ENCODE measurements at regions not wholly inside any gene's neighbourhood (a gene's known extent, or its start where the extent isn't known, plus 50 kb on each side); places are given as distances from the start of the nearest gene placed in this dataset.
"Not testable (repeated sequence)": the region's sequence is repeated elsewhere in the genome, so short reads cannot be mapped to it uniquely, and the experiment has no call there.

DNA sequence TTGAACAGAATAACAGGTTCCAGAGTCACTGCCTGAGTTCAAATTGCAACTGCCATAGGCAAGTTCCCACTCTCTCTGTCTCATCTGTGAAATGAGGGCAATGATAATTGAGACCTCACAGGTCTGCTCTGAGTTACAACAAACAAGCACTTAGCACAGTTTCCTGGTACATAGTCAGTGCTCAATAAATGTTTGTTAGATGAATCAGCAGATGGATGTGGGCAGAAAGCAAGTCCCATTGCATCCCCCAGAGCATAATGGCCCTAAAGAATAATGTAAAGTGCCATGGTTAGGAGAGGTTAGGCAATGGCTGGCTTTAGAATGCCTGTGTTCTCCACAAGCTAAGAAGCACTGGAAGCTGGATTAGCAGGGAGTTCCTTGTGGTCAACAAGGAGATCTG, 136.5 kb upstream of the LARP1 start:
- no peak for DNase-seq

DNA sequence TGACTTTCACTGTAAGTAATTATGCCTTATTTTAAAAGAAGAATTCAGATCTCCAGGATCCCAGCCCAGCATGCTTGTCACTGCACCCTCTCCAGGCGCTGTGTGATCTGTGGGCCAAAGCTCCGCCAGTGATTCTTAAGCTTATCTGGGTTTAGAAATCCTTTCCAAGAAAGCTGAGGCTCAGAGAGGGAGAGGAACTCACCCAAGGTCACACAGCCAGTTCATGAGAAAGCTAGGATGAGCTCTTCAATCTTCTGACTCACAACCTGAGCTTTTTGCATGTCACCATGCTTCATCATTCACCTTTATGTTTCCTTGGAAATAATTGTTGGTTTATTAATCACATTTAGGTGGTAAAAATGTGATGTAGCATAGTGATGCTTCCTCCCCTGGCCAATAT, 136.6 kb upstream of the HAND1 start:
- DNase-seq, result no peak

DNA sequence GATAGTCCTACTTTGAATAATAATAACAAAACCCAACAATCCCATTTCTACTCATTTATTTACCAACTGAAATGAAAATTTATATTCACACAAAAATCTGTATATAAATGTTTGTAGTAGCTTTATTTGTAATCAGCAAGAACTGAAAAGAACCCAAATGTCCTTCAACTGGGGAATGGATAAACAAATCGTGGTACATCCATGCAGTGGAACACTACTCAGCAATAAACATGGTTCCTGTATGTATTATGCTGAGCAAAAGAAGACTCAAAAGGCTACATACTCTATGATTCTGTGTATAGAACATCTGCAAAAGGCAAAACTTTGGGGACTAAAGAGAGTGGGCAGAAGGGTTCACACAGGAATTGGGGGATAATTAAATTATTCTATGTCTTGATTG, 136.1 kb upstream of the HAND1 start:
- DNase-seq, result no peak

DNA sequence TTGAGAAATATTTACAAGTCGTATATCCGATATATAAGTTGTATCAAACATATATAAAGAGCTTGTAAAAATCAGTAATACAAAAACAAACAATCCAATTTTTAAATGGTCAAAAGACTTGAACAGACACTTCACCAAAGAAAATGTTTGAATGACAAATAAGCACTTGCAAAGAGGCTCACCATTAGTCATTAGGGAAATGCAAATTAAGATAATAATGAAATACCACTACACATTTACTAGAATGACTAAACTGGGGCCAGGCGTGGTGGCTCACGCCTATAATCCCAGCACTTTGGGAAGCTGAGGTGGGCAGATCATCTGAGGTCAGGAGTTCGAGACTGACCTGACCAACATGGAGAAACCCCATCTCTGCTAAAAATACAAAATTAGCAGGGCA, 134.6 kb upstream of the HAND1 start:
- DNase-seq, result no peak

DNA sequence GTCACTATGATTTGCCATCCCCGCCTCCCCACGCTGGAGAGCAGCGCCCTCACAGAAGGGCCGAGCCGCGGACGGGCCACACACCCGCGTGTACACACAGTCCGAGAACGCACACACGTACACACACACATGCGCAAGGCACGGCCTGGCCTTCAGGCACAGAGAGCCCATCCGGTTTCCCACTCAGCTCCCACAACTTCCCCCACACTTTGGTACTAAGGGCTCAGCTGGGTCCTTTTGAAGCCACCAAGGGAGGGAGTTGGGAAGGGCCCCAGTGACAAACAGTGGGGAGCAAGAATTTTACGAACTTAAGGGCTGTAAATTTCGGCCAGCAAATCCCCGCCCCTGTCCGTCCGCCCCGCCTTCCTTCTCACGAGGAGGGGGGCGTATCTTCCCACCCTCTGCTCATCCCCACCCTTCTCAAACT, 133.3 kb upstream of the HAND1 start:
- DNase-seq, result no peak

DNA sequence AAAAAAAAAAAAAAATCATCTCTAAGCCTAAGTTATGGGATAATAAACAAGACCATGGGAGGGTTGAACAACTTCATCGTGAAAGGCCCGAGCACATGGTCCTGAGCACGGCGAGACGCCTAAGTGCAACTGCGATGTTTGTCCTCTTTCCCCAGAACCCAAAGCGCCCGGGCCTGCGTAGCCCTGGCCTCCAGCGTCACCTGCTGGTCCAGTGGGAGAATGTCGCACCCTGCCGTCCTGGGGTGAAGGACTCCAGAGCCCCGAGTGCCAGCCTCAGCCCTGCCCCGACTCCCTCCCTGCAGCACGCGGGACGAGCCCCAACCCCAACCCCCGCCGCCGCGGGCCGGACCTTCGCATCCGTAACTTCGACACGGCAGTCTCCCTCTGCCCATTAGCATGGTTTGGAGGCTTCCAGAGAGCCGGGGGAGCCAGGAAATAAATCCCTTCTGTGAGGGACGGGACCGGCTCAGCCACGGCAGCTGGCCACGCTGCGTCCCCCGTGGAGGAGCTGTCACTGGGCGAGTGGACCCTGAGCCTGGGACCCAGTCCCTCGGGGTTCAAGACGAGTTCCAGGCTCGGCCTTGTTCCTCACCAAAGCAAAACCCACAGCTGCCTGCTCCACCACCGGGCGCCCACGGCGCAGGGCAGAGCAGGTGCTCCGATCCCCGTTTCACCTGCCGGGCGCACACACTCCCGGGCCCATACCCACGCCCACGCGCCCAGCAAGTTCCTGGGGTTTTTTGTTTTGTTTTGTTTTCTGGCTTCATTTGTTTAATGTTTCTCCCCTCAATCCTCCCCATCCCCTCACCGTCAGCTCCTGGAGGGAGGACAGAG, 132.5 kb upstream of the HAND1 start:
- peak; percentile 55 for DNase-seq

DNA sequence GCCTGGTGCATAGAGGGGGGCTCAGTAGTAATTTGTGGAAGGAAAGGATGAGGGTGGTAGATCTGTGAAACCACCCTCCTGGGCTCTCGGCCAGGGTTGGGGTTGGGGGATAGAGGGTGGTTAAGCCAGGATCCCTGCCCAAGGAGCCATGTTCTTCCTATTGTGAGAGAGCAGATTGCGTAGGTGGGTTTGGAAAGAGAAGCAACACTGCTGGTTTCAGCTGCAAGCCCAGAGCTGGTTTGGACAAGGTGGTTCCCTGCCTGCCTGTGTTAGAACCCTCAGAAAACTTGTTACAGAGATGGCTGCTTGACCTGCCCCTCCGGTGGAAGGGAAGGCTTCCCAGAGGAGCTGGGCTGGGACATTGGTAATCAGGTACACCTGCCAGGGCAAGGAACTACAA, 131.2 kb upstream of the HAND1 start:
- DNase-seq, result no peak

DNA sequence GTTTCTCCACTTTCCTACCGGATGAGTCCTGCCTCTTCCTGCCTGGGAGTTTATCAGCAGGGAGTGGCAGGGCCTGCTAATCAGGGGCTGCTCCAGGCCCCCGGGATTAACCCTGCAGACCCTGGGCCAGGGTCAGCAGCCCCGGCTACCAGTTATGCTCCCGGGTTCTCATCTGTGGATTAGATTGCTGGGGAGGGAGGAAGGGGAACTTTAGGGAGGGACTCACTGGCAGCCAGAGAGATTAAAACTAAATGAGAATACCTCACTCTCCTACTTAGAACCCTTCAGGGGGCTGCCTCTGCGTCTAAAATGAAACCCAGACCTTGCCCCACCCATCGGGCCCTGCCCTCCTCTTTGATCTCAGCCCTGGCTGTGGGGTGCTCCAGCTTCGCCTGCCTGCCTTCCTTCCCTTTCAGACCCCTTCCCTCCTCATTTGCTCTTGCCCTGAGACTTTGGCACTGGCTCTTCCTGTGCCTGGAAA, 130.5 kb upstream of the HAND1 start:
- DNase-seq, result no peak

DNA sequence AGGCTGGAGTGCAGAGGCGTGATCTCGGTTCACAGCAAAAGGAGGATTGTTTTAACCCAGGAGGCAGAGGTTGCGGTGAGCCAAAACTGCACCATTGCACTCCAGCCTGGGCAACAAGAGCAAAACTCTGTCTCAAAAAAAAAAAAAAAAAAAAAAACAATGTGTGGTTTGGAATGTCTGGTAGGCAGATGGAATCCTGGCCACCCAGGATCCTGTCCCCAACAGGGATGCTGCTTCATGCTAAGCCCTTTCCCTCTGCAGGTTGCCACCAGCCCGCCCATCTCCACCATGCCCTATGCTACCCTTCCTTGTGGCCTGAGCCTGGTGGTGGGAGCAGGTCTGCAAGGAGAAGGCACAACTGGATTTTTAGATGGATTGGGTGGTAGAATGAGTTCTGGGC, 129.7 kb upstream of the HAND1 start:
- no peak for DNase-seq

DNA sequence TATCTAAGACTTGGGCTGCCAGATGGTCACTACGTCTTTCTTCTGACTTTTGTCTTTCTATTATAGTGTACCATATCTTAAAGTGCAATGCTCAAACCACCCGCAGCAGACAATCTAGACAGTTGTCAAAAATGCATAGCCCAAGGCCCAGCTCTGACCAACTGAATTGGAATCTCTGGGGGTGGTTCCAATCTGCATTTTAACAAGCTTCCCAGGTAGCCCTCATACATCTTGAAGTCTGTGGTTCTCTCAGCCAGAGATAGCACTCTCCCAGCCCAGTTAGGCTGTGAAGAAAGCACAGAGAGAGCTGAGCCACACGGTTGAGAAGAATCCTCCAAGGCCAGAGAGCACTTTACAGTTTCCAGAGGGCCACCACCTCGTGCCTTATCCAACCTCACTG, 128.2 kb upstream of the HAND1 start:
- DNase-seq, result no peak

DNA sequence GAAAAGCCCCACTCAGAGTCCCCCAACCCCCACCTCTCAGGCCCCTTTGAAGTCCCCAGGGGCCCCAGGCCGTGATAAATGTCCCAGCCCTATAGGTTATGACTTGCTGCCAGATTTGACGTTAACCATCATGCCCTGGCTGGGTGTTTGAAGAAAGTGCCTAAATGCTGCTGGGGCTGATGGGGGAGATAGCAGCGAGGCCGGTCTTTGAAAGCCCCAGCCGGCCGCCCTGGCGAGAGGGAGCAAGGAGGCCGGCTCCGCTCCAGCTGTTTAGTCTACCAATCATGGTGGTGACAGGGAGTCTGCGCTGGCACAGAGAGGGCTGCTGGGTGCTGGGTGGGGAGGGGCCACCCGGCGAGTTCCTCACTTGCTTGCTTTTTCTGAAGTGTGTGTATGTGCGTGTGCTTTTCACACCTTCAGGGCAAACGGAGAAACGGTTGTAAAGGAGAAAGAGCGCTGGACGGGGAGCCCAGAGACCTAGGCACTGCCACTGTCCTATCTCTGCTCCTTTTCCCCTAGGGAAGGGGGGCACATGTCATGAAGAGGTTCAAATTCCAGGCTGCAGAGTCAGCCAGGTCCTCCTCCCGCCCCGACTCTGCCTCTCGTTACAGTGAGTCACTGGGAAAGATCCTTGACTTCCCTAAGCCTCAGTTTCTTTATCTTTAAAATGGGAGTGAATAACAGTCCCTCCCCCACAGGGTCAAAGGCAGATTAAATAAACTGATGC, 126.1 kb upstream of the HAND1 start:
- no peak for DNase-seq

DNA sequence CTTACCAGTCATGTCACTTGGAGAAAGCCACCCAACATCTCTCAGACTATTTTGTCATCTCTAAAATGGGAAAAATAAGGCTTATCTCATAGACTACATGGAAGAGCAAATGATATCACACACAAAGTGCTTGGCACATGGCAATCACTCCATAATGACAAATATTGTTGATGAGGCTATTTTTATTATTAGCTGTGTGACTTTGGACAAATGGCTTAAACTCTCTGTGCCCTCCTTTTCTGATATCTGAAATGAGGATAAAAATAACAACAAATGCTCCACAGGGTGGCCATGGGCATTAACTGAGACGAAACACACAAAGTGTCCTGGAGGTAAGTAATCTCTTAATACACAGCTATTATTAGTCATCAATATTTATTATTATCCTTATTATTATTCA, 125.5 kb upstream of the HAND1 start:
- DNase-seq, result no peak

DNA sequence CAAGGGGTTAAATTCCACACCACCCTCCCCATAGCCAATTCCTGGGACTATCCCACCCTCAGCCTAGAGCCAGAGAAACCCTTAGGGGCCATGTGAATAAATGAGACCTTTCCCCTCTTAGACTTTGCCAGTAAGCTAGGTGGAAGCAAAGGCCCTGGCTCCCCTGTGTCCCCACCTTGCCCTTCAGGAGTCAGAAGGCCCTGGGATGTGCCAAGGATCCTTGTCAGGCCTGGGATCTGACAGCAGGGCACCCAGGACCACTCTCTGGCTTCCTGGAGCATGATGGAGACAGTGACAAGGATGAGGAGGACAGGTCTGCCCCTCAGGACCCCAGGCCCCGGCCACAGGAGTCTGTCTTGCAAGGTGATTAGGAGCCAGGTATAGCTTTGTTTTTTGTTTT, 125.0 kb upstream of the HAND1 start:
- DNase-seq, result no peak

DNA sequence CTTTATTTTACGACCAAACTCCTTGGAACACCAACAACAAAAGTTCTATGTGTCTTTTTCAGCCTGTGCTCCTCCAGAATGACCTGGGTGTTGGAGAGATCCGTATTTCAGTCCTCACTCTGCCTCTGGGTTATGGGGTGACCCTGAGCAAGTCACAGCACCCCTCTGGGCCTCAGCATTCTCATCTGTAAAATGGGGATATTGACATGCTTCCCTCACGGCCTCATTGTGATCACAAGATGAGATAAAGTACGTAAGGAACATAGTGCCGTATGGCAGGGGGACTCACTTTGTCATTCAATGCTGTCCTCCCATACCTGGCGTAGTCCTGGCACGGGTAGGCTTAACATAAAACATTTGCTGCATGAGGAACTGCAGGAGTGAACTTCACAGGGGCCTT, 123.0 kb upstream of the HAND1 start:
- DNase-seq, result no peak

DNA sequence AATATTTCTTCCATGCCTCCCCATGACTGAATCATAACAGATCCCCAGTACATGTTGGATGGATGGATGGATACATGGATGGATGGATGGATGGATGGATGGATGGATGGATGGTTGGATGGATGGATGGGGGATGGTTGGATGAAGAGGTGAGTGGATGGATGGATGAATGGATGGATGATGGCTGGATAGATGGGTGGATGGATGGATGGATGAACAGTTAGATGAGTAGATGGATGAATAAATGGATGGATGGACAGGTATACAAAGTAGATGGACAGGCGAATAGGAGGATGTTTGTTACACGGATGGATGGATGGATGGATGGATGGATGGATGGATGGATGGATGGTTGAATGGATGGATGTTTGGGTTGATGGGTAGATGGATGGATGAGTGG, 120.0 kb upstream of the HAND1 start:
- no peak for DNase-seq

DNA sequence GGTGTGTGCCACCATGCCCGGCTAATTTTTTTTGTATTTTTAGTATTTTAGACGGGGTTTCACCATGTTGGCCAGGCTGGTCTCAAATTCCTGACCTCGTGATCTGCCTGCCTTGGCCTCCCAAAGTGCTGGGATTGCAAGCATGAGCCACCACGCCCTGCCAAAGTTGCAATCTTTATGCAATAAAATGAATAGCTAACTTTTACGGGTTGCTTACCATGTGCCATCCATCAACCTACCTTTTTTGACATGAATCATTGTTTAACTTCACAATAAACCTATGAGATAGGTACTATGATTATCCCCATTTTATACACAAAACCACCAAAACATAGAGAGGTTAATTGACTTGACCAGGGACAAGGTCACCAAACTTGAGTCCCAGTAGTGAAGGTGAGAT, 118.8 kb upstream of the HAND1 start:
- DNase-seq, result not testable (repeated sequence)

DNA sequence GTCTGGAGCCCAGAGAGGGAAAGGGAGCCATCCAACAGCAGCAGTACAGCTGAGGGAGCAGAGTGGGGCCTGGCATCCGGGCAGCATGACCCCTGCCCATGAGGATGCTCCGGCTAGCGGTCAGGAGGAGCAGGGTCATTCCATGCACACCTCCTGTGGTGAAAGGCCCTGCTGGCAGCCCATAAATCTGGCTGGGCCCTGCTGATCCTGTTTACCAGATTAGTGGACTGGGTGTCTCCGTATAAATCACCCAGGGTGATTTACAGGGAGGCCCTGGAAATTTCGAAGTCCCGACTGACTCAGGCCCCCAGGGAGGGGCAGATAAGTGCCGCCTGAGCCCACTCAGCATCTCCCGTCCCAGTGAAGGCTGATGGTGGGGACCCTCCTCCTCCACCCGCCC, 117.6 kb upstream of the HAND1 start:
- DNase-seq, result no peak

DNA sequence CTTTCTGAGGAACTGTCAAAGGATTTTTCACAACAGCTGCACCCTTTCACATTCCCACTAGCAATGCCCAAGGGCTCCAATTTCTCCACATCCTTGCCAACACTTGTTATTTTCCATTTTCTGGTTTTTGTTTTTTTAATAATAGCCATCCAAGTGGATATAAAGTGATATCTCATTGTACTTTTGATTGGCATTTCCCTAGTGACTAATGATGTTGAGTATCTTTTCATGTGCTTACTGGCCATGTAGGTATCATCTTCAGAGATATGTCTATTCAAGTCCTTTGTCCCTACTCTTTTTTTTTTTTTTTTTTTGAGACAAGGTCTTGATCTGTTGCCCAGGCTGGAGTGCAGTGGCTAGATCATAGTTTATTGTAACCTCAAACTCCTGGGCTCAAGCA, 115.8 kb upstream of the HAND1 start:
- no peak for DNase-seq

DNA sequence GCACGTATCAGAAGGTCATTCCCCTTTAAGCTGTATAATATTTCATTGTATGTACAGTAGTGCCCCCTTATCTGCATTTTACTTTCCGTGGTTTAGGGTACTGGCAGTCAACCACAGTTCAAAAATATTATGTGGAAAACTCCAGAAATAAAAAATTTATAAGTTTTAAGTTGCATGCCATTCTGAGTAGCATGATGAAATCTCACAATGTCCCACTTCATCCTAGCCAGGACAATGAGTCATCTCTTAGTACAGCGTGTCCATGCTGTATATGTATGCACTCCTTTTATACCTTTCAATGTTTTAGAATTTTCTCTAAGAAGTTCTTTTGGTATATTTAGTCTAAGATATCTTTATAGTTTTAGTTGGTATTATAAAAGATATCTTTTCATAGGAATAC, 115.0 kb upstream of the HAND1 start:
- DNase-seq, result no peak

DNA sequence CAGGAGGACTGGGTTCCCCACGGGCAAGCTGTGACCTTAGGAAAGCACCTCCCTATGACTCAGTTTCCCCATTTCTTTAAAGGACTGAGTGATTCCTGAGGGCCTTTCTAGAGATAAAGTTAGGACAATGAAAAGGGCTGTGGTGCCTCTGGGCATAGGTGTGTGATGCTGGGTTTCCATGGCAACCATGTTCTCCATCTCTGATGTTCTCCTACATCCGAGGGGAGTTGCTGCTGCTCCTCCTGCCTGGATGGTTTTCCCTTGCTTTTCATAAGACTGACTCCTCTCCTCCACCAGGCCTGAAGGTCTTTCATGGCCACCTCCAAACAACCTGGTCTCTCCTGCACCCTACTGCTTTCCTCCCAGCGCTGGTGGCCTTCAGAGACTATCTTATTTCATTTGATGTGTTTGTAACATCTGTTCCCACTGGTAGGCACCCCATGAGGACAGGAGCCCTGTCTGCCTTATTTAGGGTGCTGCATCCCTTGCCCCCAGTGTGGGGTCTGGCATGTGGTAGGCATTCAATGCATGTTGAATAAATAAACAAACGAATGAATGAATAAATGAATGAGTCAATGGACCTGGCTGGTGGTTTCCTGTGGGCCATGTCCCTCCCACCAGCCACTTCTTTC, 112.2 kb upstream of the HAND1 start:
- DNase-seq, result no peak

DNA sequence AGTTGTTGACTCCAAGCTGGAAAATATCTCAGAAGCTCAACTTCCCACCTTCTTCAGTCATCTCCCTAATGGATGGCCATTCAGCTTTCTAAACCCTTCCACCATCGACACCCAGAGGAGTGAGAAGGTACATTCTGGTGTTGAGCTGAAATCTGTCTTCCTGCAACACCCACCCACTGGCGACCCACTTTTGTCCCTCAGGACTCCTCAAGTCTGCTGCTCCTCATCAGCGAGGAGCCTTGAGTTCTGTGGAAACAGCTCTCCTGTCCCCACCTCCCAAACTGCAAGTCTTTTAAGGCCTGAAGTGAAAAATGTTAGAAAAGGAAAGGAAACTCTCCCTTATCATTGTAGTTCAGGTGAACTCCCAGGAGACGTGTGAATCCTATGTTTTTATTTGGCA, 111.5 kb upstream of the HAND1 start:
- no peak for DNase-seq

DNA sequence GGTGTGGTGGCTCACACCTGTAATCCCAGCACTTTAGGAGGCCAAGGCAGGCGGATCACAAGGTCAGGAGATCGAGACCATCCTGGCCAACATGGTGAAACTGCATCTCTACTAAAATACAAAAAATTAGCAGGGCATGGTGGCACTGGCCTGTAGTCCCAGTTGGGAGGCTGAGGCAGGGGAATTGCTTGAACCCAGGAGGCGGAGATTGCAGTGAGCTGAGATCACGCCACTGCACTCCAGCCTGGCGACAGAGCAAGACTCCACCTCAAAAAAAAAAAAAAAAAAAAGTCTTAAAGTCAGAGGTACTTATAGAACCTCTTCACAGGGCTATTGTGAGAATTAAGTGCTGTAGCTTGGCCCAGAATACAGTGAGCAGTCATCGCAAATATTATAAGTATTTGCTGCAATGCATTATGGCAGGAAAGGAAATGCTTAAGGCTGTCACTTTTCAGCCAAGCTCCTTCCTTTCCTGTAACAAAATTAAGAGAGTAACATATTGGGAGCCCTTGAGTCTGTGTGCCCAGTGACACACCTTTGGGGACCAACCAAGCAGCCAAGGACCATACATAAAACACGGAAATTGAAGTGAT, 110.9 kb upstream of the HAND1 start:
- DNase-seq, result not testable (repeated sequence)

DNA sequence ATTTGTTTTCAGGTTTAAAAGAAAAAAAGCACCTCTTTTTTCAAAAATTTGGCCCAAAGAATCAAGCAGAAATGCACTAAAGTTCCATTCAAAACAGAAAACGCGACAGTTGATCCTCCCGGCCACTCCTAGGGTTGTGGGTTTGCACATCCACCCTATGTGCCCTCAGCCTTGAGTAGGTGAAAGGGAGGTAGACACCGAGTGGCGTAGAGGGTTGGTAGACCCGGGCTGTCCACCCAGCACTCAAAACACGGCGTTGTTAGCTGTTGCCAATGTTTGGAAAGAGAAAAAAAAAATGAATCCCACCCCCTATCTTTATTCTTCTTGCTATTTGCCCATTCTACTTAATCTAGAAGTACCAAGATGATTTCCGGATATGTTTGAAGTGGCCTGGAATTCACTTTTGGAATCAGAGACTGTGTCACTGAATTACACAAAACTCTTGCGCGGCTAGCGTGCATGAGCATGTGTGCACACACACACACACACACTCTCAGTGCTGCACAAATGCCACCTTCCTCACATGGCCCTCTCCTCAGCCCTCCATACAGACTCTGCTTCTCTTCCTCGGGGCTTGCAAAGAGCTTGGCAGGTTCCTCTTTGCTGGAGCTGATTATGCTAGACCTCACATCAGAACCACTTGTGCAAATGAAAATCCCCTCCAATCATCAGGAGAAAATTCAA, 110.2 kb upstream of the HAND1 start:
- no peak for DNase-seq

All from stimulated activated CD4-positive, alpha-beta T cell treated with anti-CD3 and anti-CD28 coated beads, Interleukin-12 subunit alpha, Interleukin-12 subunit beta, amount 100 ng/mL, for 4 hours (primary cell).